ENCODE measurements at regions not wholly inside any gene's neighbourhood (a gene's known extent, or its start where the extent isn't known, plus 50 kb on each side); places are given as distances from the start of the nearest gene placed in this dataset.
"Not testable (repeated sequence)": the region's sequence is repeated elsewhere in the genome, so short reads cannot be mapped to it uniquely, and the experiment has no call there.

DNA sequence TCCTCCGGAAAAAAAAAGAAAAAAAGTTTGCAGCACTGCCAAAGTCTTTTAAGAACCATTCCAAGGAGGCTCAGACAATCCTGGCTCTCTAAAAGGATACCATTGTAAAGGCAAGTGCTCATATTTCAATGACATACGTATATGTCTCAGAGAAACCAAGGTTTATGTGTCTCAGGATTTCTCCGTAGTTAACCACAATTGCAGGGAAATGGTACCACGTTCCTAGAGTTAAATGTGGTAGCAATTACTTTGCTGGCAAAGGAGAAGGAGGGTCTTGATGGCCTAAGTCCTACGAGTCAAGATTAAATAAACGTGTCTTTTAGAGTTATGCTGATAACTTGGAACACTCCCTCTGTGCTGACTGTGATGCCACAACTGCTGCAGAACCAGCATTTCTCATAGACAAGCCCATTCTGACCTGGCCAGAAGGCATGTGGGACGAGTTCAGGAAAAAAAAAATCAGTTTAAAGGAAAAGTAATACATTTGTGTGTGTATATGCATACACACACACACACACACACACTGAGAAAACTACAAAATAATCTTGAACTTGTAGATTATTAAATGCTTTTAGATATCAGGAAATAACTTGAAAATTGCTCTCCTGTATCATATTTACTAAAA is 245.9 kb downstream of the FGFR2 start:
- no peak for DNase-seq

DNA sequence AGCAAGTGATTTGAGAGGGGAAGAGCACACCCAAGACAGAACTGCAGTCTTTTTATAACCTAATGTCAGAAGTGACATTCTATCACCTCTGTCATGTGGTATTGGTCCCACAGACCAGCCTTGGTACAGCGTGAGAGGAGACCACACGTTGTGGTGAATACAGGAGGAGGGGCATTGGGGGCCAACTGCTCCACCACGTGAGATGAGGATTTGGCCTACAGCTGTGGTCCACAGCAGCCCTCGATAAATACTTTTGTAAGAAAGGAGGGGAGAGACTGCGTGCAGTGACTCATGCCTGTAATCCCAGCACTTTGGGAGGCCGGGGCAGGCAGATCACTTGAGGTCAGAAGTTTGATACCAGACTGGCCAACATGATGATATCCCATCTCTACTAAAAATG is 243.1 kb downstream of the FGFR2 start:
- DNase-seq: no peak

DNA sequence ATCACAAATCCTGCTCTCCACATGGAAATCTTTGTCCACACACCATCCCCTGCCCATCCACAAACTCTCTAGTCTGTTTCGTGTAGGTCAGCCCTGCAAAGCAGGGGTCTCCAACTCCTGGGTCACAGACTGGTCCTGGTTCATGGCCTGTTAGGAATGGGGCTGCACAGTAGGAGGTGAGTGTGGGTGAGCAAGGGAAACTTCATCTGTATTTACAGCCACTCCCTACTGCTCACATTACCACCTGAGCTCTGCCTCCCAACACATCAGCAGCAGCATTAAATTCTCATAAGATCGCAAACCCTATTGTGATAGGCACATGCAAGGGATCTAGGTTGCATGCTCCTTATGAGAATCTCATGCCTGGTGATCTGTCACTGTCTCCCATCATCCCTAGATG is 242.1 kb downstream of the FGFR2 start:
- no peak for DNase-seq

DNA sequence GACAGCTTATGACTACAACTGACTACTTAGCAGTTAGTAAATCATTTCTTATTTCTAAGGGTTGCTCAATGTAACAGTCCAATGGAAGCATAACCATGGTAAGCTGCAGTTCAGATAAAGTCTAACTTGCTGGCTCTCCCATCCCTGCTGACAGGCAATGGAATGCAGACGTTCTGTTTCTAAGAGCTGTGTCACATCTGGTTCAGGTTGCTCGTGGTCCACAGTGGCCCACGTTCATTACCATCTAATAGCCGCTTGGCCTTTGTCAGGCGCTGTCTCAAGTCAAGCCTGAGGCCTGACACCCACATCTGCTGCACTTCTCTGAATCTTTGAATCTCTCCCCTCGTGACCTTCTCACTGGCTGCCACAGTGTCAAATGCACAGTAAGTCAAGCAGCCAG is 240.8 kb downstream of the FGFR2 start:
- no peak for DNase-seq

DNA sequence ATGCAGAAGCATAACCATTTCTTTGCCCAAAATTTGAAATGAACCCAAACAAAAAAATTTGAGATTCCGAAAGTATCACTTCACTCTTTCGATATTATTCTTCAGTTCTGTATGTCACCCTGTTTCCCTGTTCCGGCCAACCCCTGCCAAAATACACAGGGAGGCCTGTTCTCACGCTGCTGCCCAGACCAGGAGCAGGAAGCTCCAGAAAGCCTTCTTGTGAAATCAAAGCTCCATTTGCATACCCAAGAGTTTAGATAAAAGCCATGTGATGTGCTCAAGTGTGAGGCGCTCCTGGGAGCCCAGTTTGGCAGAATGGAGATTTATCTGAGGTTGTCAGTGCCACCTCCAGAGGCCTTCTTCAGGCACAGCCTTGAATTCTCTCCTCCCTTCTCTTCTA is 236.2 kb downstream of the FGFR2 start:
- DNase-seq: no peak

DNA sequence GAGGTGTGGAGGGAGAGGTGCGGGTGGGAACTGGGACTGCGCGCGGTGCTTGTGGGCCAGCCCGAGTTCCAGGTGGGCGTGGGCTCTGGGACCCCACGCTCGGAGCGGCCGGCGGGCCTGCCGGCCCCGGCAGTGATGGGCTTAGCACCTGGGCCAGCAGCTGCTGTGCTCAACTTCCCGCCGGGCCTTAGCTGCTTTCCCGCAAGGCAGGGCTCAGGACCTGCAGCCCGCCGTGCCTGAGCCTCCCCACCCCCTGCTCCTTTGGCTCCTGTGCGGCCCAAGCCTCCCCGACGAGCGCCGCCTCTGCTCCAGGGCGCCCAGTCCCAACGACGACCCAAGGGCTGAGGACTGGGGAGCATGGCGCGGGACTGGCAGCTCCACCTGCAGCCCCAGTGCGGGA is 232.7 kb downstream of the FGFR2 start:
- DNase-seq: no peak

DNA sequence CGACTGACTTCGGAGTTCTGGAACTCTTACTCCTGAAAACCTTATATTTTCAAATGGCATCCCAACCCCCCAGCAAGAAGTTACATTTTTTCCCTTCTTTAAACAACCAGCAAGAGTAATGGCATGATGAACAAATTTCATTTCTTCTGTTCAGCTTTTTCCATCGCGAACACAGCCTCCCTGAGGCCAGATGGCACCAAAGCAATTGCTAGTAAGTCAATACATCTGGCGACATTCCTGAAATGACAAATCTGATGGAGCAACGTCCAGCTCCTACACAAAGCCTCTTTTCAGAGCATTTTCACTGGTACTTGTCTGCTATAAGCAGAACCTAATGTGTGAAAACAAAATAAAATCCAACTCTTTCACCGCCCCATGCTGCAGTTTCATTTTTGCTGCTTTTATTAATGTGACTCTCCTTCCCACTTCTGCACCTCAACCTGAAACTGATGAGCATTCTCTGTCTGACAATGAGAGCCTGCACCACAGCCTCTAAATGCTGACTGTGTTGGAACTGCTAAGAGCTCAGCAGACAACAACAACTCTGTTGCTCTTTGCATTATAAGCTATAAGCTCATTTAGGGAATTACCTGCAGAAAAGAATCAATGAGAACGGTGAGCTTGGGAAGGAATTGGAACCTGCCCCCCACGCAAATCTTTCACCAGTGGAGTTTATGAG is 229.8 kb downstream of the FGFR2 start:
- DNase-seq: no peak

DNA sequence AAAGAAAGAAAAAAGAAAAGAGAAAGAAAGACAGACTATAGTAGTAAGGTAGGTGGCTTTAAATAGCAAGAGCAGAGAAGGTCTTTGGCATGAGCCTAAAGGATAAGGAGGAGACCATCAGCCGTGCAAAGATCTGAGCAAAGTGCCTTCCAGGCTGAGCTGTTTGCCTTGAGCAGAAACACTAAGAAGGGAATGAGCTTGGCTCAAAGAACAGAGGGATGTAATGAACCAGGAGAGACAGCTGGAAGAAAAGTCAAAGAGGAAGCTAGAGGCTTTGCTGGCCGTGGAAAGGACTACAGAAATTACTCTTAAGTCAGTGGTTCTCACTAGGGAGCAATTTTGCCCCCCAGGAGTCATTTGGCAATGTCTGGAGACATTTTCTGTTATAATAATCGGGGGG is 228.6 kb downstream of the FGFR2 start:
- DNase-seq: no peak

DNA sequence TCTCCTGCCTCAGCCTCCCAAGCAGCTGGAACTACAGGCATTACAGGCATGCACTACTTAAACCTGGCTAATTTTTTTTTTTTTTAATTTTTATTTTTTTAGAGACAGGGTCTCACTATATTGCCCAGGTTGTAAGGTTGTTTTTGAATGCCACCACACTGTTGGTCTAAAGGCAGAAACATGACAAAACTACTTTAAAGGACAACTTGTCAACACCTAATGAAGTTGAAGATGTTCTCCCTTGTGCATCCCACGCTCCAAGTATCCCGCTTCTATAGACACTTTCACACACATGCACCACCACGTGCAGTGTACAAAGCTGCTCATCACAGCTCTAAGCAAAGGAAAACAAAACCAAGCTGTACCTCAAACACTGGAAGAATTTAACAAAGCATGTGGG is 226.4 kb downstream of the FGFR2 start:
- no peak for DNase-seq

DNA sequence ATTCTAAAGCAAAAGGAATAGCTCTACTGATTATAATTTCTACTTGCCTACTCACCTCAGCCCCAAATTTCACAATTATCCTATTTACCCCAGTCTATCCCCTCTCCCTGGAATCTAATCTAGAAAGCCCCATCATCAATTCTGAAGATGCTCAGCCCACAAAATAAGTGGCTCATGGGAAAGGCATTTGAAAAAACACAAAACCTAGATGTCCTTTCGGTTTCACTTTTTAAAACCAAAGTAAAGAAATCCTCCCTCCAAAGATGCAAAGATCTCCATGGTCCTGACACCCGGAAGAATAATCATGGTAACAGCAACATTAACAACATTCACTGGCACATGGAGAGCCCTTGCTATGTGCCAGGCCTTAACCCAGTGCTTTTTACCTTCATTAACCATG is 224.8 kb downstream of the FGFR2 start:
- DNase-seq: no peak

DNA sequence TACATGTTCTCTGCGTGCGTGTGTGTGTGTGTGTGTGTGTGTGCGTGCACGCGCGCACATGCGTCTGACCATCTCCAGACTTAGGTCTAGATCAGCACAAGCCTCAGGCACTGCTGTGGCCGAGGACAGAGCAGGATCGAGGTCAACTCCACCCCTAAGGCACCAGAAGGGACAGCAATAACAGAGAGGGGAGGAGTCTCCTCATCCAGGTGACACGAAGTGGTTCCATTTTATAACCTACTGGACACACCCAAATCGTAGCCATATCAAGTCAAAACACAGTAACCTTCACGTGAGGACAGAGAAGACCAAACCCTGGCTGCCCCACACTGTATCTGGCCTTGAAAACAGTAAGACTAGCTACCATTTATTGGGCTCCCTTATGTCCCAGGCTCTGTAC is 224.1 kb downstream of the FGFR2 start:
- no peak for DNase-seq

DNA sequence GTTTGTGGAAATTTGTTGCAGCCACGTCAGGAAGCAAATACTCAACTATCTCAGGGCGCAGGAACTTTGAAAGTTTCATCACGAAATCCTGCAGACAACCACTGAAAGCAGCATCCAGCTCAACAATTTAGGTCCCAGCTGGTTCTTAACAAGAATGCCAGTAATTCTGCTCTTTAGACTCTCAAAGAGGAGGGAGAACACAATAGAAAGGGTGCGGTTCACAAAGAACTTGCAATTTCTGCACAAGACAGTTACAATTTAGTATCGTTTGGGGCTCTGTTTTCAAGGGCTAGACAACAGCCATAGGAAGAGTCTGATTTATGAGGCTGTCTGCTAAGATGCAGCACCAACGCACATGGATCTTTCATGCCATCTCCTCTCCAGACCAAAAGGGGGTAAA is 223.1 kb downstream of the FGFR2 start:
- no peak for DNase-seq

DNA sequence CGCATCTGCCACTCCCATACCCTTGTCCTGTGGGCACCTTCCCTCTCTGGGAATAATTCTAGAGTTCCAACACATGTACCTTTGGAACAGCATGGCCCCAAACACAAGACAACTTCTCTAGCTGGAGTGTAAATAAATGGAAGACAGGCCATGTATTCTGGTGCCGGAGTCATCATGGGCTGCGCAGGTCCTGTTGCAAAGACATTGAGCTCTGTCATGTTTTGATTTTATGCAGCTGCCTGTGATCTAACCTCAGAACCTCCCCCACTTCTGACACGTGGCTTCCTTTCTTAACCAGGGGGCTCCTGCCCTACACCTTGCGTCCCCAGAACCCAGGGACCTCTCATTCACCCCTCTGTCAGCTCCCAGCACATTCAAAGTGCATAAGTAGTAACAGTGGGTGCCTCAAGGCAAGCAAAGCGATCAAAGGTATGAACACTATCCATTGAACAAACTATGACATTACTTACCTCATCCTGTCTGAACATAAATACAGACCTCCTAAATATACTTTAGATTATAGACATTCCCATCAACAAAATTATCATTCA is 219.9 kb downstream of the FGFR2 start:
- no peak for DNase-seq

DNA sequence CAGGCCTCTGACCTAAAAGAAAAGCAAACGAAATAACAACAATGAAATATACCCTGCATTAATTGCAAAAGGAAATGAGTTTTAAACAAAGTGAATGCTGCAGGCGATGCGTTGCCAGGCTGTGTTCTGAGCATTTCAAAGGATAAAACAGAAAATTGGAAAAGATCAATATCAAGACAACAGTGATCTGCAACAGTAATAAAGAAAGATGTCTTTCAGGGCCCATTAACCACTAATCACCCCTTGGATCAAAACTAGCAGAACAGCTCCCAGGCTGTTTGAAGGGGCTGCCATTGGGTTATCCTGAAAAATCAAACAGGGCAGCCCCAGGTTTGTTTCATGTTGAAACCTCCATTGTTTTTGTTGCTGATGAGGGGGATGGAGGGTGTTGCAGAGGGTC is 219.2 kb downstream of the FGFR2 start:
- DNase-seq: no peak

DNA sequence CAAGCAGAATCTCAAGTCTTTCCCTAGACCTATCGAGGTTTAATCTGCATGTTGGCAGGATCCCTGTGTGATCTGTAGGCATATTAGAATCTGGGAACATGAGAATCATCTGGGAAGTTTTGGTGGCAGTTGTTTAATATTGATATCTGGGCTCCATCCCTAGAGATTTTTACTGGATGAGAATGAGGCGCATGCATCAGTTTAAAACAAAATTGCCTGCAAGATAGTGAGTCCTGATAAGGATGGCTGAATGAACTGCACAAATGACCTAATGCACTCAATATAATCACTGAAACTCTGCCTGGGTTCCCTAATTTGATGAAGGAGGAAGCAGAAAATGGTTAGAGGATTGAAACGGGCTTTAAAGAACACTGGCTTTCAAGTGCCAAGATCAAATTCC is 218.0 kb downstream of the FGFR2 start:
- no peak for DNase-seq

DNA sequence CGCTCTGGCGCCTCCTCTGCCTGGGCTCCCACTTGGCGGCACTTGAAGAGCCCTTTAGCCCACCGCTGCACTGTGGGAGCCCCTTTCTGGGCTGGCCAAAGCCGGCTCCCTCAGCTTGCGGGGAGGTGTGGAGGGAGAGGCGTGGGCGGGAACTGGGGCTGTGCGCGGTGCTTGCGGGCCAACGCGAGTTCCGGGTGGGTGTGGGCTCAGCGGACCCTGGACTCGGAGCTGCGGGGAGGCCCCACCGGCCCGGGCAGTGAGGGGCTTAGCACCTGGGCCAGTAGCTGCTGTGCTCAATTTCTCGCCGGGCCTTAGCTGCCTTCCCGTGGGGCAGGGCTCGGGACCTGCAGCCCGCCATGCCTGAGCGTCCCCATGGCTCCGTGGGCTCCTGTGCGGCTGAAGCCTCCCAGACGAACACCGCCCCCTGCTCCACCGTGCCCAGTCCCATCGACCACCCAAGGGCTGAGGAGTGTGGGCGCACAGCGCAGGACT is 216.2 kb downstream of the FGFR2 start:
- not testable (repeated sequence) for DNase-seq

DNA sequence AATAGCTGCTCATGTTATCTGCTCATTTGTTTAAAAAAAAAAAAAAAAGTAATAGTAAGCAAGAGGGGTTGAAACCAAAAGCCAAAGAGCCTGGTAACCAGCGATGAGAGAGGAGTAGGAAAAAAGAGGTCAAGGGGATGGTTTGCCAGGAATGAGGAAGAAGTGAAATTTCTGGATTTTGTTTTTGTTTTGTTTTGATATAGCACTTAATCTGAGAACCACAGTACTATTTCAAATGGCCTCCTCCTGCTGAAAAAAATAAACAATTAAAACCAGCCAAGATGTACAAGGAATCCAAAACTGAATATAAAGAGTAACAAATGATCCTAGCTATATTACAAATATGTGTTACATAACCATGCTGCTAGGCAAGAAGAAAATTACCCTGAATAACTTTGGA is 213.1 kb downstream of the FGFR2 start:
- DNase-seq: no peak

DNA sequence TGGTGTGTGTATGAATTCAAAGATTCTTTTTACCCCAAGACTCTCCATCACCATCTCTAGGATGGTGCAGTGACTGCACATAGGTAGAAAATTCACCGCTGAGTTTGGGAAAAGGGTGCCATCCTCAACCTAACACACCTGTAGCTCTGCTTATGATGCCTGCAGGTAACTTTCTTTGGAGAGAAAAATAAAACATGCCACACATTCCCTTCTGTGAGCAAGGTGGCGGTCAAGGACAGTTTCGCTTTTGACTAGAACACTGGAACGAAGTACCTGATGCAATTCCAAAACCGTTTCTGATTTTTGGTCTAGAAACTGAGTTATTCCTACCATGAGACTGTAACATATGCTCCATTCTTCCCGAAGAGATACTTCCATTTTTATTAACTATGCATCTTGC is 205.6 kb downstream of the FGFR2 start:
- DNase-seq: no peak

DNA sequence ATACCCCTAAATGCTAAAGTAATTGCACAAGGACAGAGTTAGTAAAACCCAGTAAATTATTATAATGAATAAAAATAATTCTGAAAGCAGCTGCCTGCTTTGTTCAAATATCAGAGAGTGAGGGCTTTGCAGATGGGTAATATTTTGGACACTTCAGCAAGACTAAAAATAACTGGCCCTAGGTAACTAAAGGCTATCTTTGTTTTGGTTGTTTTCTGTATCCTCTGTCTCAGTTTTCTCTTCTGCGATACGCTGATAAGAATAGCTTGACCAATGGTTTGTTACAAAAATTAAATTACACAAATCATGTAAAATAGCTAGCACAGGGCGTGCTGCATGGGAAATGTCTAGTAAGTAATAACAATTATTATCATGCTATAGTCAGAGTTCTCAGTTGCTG is 204.7 kb downstream of the FGFR2 start:
- no peak for DNase-seq

DNA sequence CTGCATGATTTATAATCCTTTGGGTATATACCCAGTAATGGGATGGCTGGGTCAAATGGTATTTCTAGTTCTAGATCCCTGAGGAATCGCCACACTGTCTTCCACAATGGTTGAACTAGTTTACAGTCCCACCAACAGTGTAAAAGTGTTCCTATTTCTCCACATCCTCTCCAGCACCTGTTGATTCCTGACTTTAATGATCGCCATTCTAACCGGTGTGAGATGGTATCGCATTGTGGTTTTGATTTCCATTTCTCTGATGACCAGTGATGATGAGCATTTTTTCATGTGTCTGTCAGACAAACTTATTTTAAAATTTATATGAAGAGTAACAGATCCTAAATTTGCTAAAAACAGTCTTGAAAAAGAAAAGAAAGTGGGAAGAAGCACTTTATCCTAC is 197.7 kb downstream of the FGFR2 start:
- DNase-seq: not testable (repeated sequence)

DNA sequence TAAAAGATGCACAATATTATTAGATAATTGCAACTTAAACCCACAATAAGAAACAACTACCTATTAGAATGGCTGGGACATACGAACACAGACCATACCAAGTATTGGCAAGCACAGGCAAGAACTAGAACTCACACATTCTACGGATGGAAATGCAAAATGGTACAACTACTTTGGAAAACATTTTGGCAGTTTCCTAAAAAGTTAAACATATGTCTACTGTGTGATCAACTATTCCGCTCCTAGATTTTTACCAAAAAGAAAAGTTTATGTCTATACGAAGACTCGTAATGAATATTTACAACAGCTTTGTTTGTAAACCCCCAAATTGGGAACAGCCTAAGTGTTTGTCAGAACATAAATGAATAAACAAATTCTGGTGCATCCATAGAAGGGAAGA is 194.7 kb downstream of the FGFR2 start:
- DNase-seq: no peak

DNA sequence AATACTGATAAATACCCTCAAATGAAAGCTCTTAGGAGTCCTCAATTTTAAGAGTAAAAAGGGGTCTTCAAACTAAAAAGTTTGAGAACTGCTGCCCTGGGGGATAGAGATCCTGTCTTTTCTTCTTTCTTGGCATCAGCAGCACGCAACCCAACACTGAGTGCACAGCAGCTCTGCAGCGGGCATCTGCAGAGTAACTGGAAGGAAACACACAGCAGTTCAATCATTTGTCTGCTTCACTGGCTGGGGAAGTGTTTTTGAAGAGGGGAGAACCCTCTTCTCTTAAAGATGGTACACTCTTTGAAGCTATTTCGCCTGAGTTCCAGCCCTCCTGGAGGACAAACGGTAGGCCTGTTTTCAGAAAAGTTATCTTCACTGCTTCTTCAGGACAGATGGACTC is 193.6 kb downstream of the FGFR2 start:
- DNase-seq: no peak

DNA sequence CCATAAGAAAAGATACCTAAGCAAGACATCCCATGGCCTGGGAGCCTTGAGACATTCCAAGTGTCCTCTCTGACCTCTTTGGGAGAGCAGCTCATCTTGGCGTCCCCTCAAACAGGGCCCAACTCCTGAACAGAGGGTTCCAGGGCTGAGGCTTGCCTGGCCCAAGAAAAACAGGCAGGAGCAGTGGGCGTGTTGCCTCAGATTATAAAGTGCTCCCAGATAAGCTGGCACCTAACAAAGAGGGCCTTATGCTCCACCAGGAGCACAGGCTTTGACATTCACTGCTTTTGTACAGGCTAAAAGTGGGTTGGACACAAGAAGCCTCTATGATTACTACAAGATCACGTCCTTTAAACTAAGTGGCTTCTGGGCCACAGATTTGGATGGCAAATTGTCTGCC is 193.1 kb downstream of the FGFR2 start:
- DNase-seq: no peak

DNA sequence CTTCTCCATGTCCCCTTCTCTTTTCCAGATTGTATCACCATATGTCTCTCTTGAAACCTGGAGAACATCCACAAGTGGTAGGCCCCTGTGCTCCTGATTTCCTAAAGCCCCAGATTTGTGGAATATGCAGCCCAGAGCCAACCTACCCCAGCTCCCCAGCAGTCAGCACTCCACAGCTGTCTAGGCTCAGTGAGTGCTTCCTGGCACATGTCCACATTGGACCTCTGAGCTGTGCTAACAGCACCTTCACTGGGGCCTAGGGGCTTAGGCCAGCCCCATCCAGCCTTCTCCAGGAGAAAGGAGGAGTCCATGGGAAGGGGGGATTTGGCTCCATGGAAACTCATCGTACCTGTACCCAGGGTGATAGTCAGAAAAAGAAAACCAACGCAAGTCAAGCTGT is 192.7 kb downstream of the FGFR2 start:
- no peak for DNase-seq

DNA sequence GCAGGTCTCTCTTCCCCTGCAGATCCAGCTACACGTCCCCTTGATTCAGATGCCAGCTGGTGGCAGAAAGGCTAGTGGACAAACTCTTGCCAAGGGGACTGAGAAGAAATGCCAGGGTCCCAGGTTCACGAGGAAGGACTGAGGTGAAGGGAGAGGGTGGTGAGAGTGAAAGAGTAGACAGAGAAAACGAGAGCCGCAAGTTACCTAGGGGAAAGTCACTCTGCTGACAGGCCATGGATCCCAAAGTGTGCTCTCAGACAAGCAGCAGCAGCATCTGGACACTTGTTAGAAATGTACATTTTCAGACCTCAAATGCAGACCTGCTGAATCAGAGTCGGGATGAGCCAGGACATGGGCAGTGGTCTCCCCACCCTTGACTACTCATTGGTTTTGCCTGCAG is 192.3 kb downstream of the FGFR2 start:
- no peak for DNase-seq
